ENCODE measurements at regions not wholly inside any gene's neighbourhood (a gene's known extent, or its start where the extent isn't known, plus 50 kb on each side); places are given as distances from the start of the nearest gene placed in this dataset.

- TF ChIP-seq, protein P1, sequence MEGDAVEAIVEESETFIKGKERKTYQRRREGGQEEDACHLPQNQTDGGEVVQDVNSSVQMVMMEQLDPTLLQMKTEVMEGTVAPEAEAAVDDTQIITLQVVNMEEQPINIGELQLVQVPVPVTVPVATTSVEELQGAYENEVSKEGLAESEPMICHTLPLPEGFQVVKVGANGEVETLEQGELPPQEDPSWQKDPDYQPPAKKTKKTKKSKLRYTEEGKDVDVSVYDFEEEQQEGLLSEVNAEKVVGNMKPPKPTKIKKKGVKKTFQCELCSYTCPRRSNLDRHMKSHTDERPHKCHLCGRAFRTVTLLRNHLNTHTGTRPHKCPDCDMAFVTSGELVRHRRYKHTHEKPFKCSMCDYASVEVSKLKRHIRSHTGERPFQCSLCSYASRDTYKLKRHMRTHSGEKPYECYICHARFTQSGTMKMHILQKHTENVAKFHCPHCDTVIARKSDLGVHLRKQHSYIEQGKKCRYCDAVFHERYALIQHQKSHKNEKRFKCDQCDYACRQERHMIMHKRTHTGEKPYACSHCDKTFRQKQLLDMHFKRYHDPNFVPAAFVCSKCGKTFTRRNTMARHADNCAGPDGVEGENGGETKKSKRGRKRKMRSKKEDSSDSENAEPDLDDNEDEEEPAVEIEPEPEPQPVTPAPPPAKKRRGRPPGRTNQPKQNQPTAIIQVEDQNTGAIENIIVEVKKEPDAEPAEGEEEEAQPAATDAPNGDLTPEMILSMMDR (IDR thresholded peaks at IDR 0.05; ENCODE audit: insufficient read depth, low read length), result no peak
- no peak for TF ChIP-seq POLR2AphosphoS5 (IDR thresholded peaks at IDR 0.05; ENCODE audit: low read depth)
- TF ChIP-seq, protein P2, sequence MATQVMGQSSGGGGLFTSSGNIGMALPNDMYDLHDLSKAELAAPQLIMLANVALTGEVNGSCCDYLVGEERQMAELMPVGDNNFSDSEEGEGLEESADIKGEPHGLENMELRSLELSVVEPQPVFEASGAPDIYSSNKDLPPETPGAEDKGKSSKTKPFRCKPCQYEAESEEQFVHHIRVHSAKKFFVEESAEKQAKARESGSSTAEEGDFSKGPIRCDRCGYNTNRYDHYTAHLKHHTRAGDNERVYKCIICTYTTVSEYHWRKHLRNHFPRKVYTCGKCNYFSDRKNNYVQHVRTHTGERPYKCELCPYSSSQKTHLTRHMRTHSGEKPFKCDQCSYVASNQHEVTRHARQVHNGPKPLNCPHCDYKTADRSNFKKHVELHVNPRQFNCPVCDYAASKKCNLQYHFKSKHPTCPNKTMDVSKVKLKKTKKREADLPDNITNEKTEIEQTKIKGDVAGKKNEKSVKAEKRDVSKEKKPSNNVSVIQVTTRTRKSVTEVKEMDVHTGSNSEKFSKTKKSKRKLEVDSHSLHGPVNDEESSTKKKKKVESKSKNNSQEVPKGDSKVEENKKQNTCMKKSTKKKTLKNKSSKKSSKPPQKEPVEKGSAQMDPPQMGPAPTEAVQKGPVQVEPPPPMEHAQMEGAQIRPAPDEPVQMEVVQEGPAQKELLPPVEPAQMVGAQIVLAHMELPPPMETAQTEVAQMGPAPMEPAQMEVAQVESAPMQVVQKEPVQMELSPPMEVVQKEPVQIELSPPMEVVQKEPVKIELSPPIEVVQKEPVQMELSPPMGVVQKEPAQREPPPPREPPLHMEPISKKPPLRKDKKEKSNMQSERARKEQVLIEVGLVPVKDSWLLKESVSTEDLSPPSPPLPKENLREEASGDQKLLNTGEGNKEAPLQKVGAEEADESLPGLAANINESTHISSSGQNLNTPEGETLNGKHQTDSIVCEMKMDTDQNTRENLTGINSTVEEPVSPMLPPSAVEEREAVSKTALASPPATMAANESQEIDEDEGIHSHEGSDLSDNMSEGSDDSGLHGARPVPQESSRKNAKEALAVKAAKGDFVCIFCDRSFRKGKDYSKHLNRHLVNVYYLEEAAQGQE (IDR thresholded peaks at IDR 0.05; ENCODE audit: insufficient replicate concordance, low read depth), result no peak
These were observed 262.4 kb downstream of the SOX4 start for GRCh38 chr6:21855811-21856455.
